Sigmoid colon (tissue), 6 donors: ENCODE measurements at regions not wholly inside any gene's neighbourhood (a gene's known extent, or its start where the extent isn't known, plus 50 kb on each side); places are given as distances from the start of the nearest gene placed in this dataset.

Experiments
- DNase-seq: peaks from one replicate; pipeline ENCODE4 v3.0.0-alpha.2; 2019
- H3K27ac ChIP-seq, 4 donors: fragments of 200-600 bp; sonication (generic); one replicate each; pipeline ENCODE4 v1.5.1; 2016 to 2019; ENCODE audit warnings: mild to moderate bottlenecking in 1 of 4
- H3K27me3 ChIP-seq, 3 donors: fragments of 200-600 bp; sonication (generic); one replicate each; pipeline ENCODE4 v1.5.1; 2019; ENCODE audit warnings: mild to moderate bottlenecking in 1 of 3
- H3K36me3 ChIP-seq, 4 donors: fragments of 200-600 bp; sonication (generic); one replicate each; pipeline ENCODE4 v1.5.1; 2016 to 2019
- H3K4me1 ChIP-seq, 4 donors: fragments of 200-600 bp; sonication (generic); one replicate each; pipeline ENCODE4 v1.5.1; 2017 to 2019
- H3K4me3 ChIP-seq, 4 donors: fragments of 200-600 bp; sonication (generic); one replicate each; pipeline ENCODE4 v1.5.1; 2017 to 2019; ENCODE audit warnings: mild to moderate bottlenecking in 2 of 4, moderate library complexity in 1 of 4
- H3K9me3 ChIP-seq, 4 donors: fragments of 200-600 bp in 3 of 4; sonication (generic) in 3 of 4; one replicate each; pipeline versions ENCODE4 v1.5.1 to v1.6.1; 2013 to 2019
- CTCF ChIP-seq, 4 experiments: fragments of 450-650 bp in 3 of 4; fragments of 200-600 bp in 1 of 4; IDR thresholded peaks; one replicate each; pipeline ENCODE4 v1.5.1; 2016 to 2019; ENCODE audit warnings: antibody characterized with exemption in 4 of 4, mild to moderate bottlenecking in 3 of 4, moderate library complexity in 2 of 4
- EP300 ChIP-seq, 4 donors: sonication (generic); formaldehyde crosslinking; IDR thresholded peaks; one replicate each; pipeline ENCODE4 v1.6.1; 2017; ENCODE audit warnings: antibody characterized with exemption in 4 of 4
- POLR2A ChIP-seq, 2 donors: fragments of 450-650 bp; IDR thresholded peaks; one replicate each; pipeline ENCODE4 v1.6.1; 2016; ENCODE audit warnings: antibody characterized with exemption in 2 of 2, mild to moderate bottlenecking in 2 of 2, moderate library complexity in 2 of 2
- POLR2AphosphoS5 ChIP-seq, 4 donors: sonication (generic); formaldehyde crosslinking; IDR thresholded peaks; one replicate each; pipeline ENCODE4 v1.6.1; 2017; ENCODE audit warnings: antibody characterized with exemption in 4 of 4
- WGBS, 2 donors: extraction: QIAGEN DNeasy Blood & Tissue Kit; methylation state at CpG; one replicate each; pipeline ENCODE4 v1.1.7; 2013; 5-methylcytosine and 5-hydroxymethylcytosine counted together
- intact Hi-C: fragments of 100-400 bp; cut with DNase I; formaldehyde crosslinking; loops from one replicate; pipeline ENCODE4 v1.15.1; 2023
- donor health status: healthy with polysubstance abuse.
- donor health status: healthy.

GRCh38 chr9:17929506-17929905 is 350.6 kb downstream of the SH3GL2 start:
- Histone ChIP-seq H3K27ac (no peak overlapping the region), H3K4me1 (no peaks in the 10 kb centered on the region), H3K9me3 (no peaks in the 10 kb centered on the region), H3K4me3 (no peak overlapping the region), H3K36me3 (no peaks in the 10 kb centered on the region), H3K27me3 (no peaks in the 10 kb centered on the region)
- 82 to 90% methylated on average over 2 of the region's 2 CpGs for WGBS, 2 donors
- intact Hi-C loops: no loop called here
- DNase-seq: no peak
- TF ChIP-seq POLR2A (IDR thresholded peaks at IDR 0.05) (no peak), EP300 (IDR thresholded peaks at IDR 0.05) (no peak)

GRCh38 chr9:17930071-17930470 is 351.2 kb downstream of the SH3GL2 start:
- intact Hi-C loops: no loop called here
- TF ChIP-seq POLR2A (IDR thresholded peaks at IDR 0.05) (no peak), EP300 (IDR thresholded peaks at IDR 0.05) (no peak), CTCF (IDR thresholded peaks at IDR 0.05) (no peak), POLR2AphosphoS5 (IDR thresholded peaks at IDR 0.05) (no peak)

GRCh38 chr9:17936365-17936764 is 357.5 kb downstream of the SH3GL2 start:
- Histone ChIP-seq H3K36me3 (no peaks in the 10 kb centered on the region), H3K4me1 (no peaks in the 10 kb centered on the region), H3K4me3 (no peak overlapping the region), H3K27me3 (no peaks in the 10 kb centered on the region), H3K27ac (no peak overlapping the region), H3K9me3 (no peaks in the 10 kb centered on the region)
- DNase-seq: no peak
- WGBS, 2 donors: 36 to 64% methylated on average over 7 of the region's 7 CpGs
- no peak for TF ChIP-seq POLR2AphosphoS5 (IDR thresholded peaks at IDR 0.05)
- no peak for TF ChIP-seq POLR2A (IDR thresholded peaks at IDR 0.05)
- no peak for TF ChIP-seq CTCF (IDR thresholded peaks at IDR 0.05)
- TF ChIP-seq EP300 (IDR thresholded peaks at IDR 0.05): no peak
- intact Hi-C loops: no loop called here

More at GRCh38 chr9:17930071-17930470, 351.2 kb downstream of the SH3GL2 start:
- no peak overlapping the region for H3K4me3 ChIP-seq
- no peaks in the 10 kb centered on the region for H3K4me1 ChIP-seq
- no peak overlapping the region for H3K27ac ChIP-seq
- no peaks in the 10 kb centered on the region for H3K9me3 ChIP-seq
- 77 to 81% methylated on average over 5 of the region's 5 CpGs for WGBS, 2 donors
- H3K27me3 ChIP-seq: no peaks in the 10 kb centered on the region
- H3K36me3 ChIP-seq: no peaks in the 10 kb centered on the region
- no peak for DNase-seq

GRCh38 chr9:17938035-17938655 is 359.3 kb downstream of the SH3GL2 start:
- Histone ChIP-seq H3K27me3 (no peaks in the 10 kb centered on the region), H3K4me3 (no peak overlapping the region), H3K27ac (no peak overlapping the region), H3K9me3 (no peaks in the 10 kb centered on the region), H3K36me3 (no peaks in the 10 kb centered on the region), H3K4me1 (no peaks in the 10 kb centered on the region)
- TF ChIP-seq CTCF (IDR thresholded peaks at IDR 0.05): no peak
- DNase-seq: no peak
- 76 to 80% methylated on average over 8 of the region's 8 CpGs for WGBS, 2 donors
- intact Hi-C loops: no loop called here

GRCh38 chr9:17942498-17942897 is 363.6 kb downstream of the SH3GL2 start:
- DNase-seq: no peak
- TF ChIP-seq POLR2A (IDR thresholded peaks at IDR 0.05) (no peak), EP300 (IDR thresholded peaks at IDR 0.05) (no peak), POLR2AphosphoS5 (IDR thresholded peaks at IDR 0.05) (no peak)
- Histone ChIP-seq H3K27ac (no peak overlapping the region), H3K4me3 (no peak overlapping the region), H3K4me1 (no peaks in the 10 kb centered on the region), H3K9me3 (no peaks in the 10 kb centered on the region), H3K36me3 (no peaks in the 10 kb centered on the region), H3K27me3 (no peaks in the 10 kb centered on the region)
- intact Hi-C loops: no loop called here
- 65 to 86% methylated on average over 1 of the region's 1 CpG for WGBS, 2 donors

- Histone ChIP-seq H3K27me3 (no peaks in the 10 kb centered on the region), H3K36me3 (no peaks in the 10 kb centered on the region), H3K4me1 (no peaks in the 10 kb centered on the region), H3K4me3 (no peak overlapping the region), H3K9me3 (no peaks in the 10 kb centered on the region), H3K27ac (no peak overlapping the region)
- no peak for DNase-seq
- WGBS, 2 donors: 74 to 77% methylated on average over 2 of the region's 2 CpGs
- TF ChIP-seq EP300 (IDR thresholded peaks at IDR 0.05) (no peak), CTCF (IDR thresholded peaks at IDR 0.05) (no peak), POLR2A (IDR thresholded peaks at IDR 0.05) (no peak), POLR2AphosphoS5 (IDR thresholded peaks at IDR 0.05) (no peak)
- intact Hi-C loops: no loop called here
These were observed 376.5 kb downstream of the SH3GL2 start for GRCh38 chr9:17955409-17955808.
